ENCODE measurements at regions not wholly inside any gene's neighbourhood (a gene's known extent, or its start where the extent isn't known, plus 50 kb on each side); places are given as distances from the start of the nearest gene placed in this dataset.

- no peaks in the 10 kb centered on the region for H3K36me3 ChIP-seq (ENCODE audit: low read length)
- no peak overlapping the region for H3K9ac ChIP-seq (ENCODE audit: low read length)
- H3K27me3 ChIP-seq (ENCODE audit: low read length): no peaks in the 10 kb centered on the region
- H3F3A ChIP-seq (ENCODE audit: insufficient read depth): no peaks in the 10 kb centered on the region
- TF ChIP-seq CTCF (IDR thresholded peaks at IDR 0.05; ENCODE audit: insufficient read depth, low read length, poor library complexity, severe bottlenecking) (no peak), EZH2phosphoT487 (conservative IDR thresholded peaks at IDR 0.05; ENCODE audit: low read length) (no peak)
- no peaks in the 10 kb centered on the region for H3K79me2 ChIP-seq (ENCODE audit: insufficient read depth, low read length)
- no peak overlapping the region for H3K4me2 ChIP-seq (ENCODE audit: low read depth, low read length, poor library complexity, severe bottlenecking)
- H3K27ac ChIP-seq (ENCODE audit: low read depth, low read length): no peak overlapping the region
- H2AFZ ChIP-seq (ENCODE audit: low read depth, low read length, severe bottlenecking): no peak overlapping the region
- no peaks in the 10 kb centered on the region for H3K9me3 ChIP-seq (ENCODE audit: insufficient read depth, low read length)
- H3K9me2 ChIP-seq (replicated peaks; ENCODE audit: insufficient read depth, low read length): no peaks in the 10 kb centered on the region
- no peaks in the 10 kb centered on the region for H4K20me1 ChIP-seq (ENCODE audit: low read depth, low read length)
- no peak overlapping the region for H3K4me3 ChIP-seq (ENCODE audit: insufficient read depth, low read length, poor library complexity, severe bottlenecking)
These were observed 683.7 kb upstream of the SOX9 start for GRCh38 chr17:71437166-71437565.

GRCh38 chr17:71438631-71439146 is 682.1 kb upstream of the SOX9 start:
- Histone ChIP-seq H3K9ac (ENCODE audit: low read length) (no peak overlapping the region), H3F3A (ENCODE audit: insufficient read depth) (no peaks in the 10 kb centered on the region), H3K27me3 (ENCODE audit: low read length) (no peaks in the 10 kb centered on the region), H3K27ac (ENCODE audit: low read depth, low read length) (no peak overlapping the region), H3K9me3 (ENCODE audit: insufficient read depth, low read length) (no peaks in the 10 kb centered on the region), H3K9me2 (replicated peaks; ENCODE audit: insufficient read depth, low read length) (no peaks in the 10 kb centered on the region), H4K20me1 (ENCODE audit: low read depth, low read length) (no peaks in the 10 kb centered on the region), H3K79me2 (ENCODE audit: insufficient read depth, low read length) (no peaks in the 10 kb centered on the region), H3K4me3 (ENCODE audit: insufficient read depth, low read length, poor library complexity, severe bottlenecking) (no peak overlapping the region), H3K4me2 (ENCODE audit: low read depth, low read length, poor library complexity, severe bottlenecking) (no peak overlapping the region), H2AFZ (ENCODE audit: low read depth, low read length, severe bottlenecking) (no peak overlapping the region), H3K36me3 (ENCODE audit: low read length) (no peaks in the 10 kb centered on the region)
- no peak for TF ChIP-seq EZH2phosphoT487 (conservative IDR thresholded peaks at IDR 0.05; ENCODE audit: low read length)
- TF ChIP-seq CTCF (IDR thresholded peaks at IDR 0.05; ENCODE audit: insufficient read depth, low read length, poor library complexity, severe bottlenecking): no peak

GRCh38 chr17:71440513-71440912 is 680.3 kb upstream of the SOX9 start:
- H2AFZ ChIP-seq (ENCODE audit: low read depth, low read length, severe bottlenecking): no peak overlapping the region
- no peaks in the 10 kb centered on the region for H3K36me3 ChIP-seq (ENCODE audit: low read length)
- no peaks in the 10 kb centered on the region for H3K9me2 ChIP-seq (replicated peaks; ENCODE audit: insufficient read depth, low read length)
- TF ChIP-seq EZH2phosphoT487 (conservative IDR thresholded peaks at IDR 0.05; ENCODE audit: low read length) (no peak), CTCF (IDR thresholded peaks at IDR 0.05; ENCODE audit: insufficient read depth, low read length, poor library complexity, severe bottlenecking) (no peak)
- H3K4me3 ChIP-seq (ENCODE audit: insufficient read depth, low read length, poor library complexity, severe bottlenecking): no peak overlapping the region
- H3F3A ChIP-seq (ENCODE audit: insufficient read depth): no peaks in the 10 kb centered on the region
- H4K20me1 ChIP-seq (ENCODE audit: low read depth, low read length): no peaks in the 10 kb centered on the region
- no peak overlapping the region for H3K9ac ChIP-seq (ENCODE audit: low read length)
- no peak overlapping the region for H3K27ac ChIP-seq (ENCODE audit: low read depth, low read length)
- no peaks in the 10 kb centered on the region for H3K27me3 ChIP-seq (ENCODE audit: low read length)
- H3K79me2 ChIP-seq (ENCODE audit: insufficient read depth, low read length): no peaks in the 10 kb centered on the region
- no peaks in the 10 kb centered on the region for H3K9me3 ChIP-seq (ENCODE audit: insufficient read depth, low read length)
- H3K4me2 ChIP-seq (ENCODE audit: low read depth, low read length, poor library complexity, severe bottlenecking): no peak overlapping the region
